CD4-positive, alpha-beta T cell treated with Interleukin-10 for 1 hour (primary cell): ENCODE measurements at regions not wholly inside any gene's neighbourhood (a gene's known extent, or its start where the extent isn't known, plus 50 kb on each side); places are given as distances from the start of the nearest gene placed in this dataset.

Experiments used
- DNase-seq: peaks from one replicate; pipeline ENCODE4 v3.0.0-alpha.2; 2020

DNA sequence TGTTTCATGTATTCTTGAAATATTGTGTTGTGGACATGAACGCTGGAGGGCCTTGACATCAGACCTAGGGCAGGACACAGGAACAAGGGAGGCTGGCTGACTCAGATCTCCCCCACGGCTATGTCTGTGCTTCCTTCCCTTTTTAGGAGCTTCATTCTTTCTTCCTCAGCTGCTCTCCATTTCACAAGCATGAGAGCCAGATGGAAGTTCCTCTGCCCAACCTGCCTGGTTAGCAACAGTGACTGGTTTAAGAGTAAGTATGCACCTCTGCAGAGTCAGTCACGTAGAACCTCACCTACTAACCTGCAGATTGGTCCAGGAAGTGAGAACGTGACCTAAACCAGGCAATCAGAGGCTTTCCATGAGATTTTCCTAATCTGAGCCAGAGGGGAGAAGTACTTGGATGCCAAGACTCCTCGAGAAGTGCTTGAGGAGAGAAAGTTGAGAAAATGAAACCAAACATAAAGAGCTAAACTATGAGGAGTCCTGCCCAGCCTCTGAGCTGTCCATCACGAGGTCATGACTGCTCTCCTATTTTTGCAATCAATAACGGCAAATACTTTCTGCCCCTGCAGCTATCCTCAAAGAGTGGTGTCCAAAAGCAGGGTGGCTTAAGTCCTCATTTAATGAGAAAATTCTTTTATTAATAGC is 465.2 kb upstream of the CITED2 start:
- DNase-seq, result peak; percentile 6

DNA sequence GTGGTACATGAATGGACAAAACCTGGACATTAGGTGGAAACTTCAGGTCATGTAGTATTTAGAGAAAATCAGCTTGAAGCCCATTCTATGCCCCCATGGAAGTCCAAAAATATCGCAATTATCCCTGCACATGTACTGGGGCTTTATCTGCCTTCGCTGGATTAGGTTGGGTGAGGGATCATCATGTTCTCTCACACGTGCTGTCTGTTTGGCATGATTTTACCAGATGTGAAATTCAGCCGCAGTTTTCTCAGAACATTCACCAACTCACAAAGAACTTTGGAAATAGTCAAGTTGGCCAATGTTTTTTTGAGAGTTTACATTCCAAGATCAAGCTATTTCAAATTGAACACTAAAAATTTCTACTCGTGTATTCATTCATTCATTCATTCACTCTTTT is 459.8 kb upstream of the CITED2 start:
- no peak for DNase-seq

DNA sequence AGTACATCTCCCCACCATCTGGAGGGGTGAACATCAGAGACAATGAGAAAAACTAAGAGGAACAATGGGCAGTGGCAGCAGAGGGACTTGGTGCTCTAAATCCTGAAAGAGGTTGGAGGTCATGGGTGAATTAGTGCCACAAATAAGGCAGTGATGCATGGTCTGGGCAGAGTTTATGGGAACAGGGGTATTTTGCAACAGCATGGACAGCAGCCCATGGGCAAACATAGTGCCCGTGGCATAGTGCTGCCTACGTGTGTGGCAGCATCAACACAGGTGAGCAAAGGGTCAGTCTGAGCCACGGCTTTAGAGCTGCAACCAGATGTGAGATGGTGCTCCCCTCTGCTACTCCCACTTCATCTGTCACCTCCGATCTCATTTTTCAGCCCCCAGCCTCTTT is 459.1 kb upstream of the CITED2 start:
- no peak for DNase-seq

DNA sequence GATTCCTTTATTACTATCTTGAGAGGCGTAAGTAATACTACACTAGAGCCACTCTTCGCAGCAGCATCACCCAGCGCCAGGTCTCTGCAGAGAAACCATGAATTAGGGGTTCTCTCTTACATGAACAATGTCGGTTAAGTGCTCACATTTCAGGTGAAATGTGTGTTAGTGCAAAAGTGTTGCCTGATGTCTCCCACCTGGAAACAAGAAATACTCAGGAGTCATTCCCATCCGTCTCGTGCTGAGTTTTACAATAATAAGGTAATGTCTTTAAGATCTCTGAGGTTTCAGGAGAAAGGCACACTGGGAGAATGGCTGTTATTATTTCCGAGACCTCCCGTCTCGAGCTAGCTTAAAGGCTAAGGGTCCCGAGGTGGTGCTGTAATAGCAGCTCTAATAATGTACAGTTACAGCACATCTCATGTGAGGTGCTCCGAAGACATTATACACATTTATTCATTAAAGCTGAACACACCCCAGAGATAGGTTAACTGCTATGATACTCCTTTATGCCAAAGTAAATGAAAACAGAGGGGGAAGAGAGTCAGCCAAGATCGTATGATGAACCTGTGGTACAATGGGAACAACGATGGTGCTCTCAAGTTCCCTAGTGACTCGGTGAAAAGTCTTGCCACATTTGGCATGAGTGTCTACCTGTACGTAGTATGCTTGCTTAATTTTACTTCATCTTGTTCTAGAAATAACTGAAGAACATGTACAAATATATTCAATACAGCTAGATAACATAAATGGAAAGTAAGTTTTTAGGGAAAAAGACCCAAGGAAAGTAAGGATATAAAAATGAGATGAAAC is 458.3 kb upstream of the CITED2 start:
- no peak for DNase-seq

DNA sequence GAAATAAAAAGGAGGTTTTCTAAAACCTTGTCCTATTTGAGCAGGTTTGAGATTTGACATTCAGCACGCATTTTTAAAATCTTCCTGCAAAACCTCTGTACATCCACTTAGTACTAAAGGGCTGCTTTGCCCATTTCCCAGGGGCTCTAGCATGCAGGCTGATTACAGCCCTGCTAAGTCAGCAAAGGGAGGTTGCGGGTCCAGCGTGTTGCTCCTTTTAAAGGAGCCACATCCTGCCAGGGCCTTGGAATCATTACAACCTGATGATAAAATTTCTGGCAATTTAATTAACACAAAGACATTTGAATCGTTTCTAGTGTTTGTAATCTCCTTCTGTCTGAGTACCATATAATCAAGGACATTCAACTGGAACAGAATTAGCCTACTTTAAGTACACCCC is 455.1 kb upstream of the CITED2 start:
- DNase-seq, result no peak

DNA sequence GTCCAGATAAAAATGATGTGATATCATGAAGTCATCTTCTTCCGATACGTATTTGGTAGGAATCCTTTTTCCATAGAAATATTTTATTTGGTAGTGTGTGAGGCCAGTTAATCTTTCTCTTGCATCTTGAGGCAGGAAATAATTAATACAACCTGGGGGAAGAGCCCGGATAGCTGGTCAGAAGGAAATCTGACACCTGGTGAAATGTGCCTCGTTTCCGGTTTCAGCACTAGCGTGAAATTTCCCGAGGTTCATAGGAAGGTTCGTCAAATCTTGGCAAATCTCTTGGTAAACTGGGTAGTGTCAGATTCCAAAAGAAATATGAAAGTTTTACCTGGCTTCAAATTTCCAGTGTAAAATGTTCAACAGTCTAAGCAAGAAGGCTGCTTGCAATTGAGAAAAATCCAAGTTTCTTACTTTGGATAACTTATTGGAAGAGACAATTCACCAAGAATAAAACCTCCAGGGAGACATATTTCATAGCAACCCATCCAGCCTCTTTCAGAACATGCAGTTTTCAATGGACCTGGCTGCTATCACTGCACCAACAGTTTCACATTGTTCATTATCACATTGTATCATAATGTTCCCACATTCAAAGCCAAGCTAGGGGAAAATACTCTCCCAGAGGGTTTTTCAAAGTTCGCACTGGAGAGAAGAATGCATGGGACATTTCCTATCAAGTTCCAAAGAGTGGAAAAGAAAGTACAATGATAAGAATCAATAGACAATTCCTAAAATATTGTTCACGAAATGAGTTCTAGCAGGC is 454.5 kb upstream of the CITED2 start:
- no peak for DNase-seq

- no peak for DNase-seq
Measured at GRCh38 chr6:139825935-139826374, 451.5 kb upstream of the CITED2 start.

DNA sequence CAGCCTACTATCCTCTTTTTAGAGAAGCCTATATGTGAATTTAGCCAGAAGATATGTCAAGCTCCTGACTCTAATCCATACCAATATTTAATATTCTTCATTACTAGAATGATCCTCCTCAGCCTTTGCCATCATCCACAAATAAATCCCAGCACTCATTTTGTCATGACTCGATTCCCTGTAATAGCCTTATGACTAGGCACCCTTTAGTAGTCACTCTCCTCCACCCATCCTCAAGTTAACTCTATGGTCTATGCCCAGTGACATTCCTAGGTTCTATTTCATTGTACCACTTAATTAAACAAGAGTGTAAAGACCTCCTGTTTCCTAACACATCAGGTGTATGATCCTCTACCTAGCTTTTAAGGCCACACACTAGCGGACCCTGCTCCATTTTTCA is 450.4 kb upstream of the CITED2 start:
- no peak for DNase-seq

DNA sequence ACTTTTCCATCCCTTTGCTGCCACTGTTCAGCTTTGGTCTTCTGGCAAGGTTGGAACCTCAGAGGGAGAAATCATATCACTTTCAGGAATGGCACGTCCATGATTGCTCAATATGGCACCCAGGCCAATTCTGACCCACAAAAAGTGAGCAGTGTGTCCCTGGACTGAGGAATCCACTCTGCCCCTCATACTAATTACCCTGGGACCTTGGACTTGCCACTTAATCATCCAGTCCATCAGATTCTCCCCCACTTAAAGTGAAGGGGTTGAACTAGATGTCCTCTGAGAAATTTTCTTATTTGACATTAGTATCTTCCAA is 449.3 kb upstream of the CITED2 start:
- no peak for DNase-seq

- DNase-seq, result no peak
Measured at GRCh38 chr6:139823099-139823807, 448.8 kb upstream of the CITED2 start.

GRCh38 chr6:139821676-139822223 is 447.3 kb upstream of the CITED2 start:
- no peak for DNase-seq

- DNase-seq, result no peak
Measured at GRCh38 chr6:139820210-139820609, 445.8 kb upstream of the CITED2 start.

- no peak for DNase-seq
Measured at GRCh38 chr6:139819776-139820175, 445.3 kb upstream of the CITED2 start.

DNA sequence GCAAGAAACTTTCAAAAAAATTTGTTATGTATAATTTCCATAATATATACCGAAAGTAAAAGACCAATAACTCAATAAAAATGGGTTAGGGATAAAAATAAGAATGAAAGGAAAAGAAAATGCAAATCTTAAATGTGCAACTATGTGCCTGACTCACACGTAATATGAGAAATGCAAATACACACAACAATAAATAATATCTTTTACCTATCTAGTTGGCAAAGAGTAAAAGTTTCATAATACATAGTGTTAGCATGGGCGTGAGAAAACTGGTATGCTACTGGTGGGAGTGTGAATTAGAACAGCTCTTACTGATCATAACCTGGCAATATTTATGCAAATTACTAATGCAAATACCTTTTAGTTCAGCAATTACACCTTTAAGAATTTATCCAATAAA is 438.5 kb upstream of the CITED2 start:
- DNase-seq, result no peak

DNA sequence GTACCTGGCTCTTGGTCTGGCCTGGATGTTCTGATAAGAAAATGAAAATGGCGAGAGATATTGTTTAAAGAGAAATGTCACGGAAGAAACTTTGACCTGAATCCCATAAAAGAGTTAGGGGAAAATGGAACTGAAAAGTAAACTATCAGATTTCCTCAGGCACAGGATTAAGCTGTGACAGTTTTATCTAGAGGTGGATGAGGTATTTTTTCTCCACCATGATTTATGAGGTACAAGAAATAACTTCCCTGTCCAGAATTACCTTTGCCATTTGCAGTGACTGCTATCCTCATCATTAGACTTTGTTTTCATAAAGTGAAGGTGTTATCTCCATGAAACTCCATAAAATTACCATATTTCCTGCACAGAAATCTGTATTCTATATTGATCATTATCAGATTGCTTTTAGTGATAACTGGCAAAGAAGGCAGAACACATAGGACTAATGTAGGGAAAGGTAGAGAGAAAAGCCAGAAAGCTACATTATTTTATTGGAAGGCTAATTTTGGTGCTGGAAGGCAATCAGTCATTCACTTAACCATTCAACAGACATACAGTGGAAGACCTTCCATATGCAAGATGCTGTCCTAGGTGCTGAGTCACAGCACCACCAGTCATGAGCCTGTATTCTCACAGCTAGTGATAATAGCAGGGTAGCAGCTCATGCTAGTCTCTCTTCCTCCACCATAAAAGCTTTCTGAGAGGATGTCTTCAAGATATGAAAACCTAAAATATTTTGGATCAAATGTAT is 427.3 kb upstream of the CITED2 start:
- DNase-seq, result no peak

DNA sequence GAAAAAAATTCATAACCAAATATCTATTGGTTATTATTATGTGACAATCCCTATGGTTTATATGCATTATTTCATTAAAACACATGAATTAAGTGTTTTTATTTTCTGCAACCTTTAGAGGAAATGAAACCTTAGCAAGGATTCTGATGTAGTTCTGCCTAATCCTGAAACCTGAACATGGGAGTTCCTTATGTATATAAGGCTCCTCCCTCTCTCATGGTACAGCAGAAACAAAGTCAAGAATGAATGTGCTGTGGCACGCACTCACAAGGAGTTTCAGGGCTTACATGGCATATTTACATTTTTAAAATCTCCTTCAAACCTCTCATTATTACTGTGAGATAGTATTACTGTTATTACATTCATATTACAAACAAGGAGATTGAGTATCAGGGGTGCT is 426.4 kb upstream of the CITED2 start:
- no peak for DNase-seq

GRCh38 chr6:139790527-139790926 is 416.1 kb upstream of the CITED2 start:
- no peak for DNase-seq

- DNase-seq, result no peak
Measured at GRCh38 chr6:139784222-139784769, 409.8 kb upstream of the CITED2 start.

DNA sequence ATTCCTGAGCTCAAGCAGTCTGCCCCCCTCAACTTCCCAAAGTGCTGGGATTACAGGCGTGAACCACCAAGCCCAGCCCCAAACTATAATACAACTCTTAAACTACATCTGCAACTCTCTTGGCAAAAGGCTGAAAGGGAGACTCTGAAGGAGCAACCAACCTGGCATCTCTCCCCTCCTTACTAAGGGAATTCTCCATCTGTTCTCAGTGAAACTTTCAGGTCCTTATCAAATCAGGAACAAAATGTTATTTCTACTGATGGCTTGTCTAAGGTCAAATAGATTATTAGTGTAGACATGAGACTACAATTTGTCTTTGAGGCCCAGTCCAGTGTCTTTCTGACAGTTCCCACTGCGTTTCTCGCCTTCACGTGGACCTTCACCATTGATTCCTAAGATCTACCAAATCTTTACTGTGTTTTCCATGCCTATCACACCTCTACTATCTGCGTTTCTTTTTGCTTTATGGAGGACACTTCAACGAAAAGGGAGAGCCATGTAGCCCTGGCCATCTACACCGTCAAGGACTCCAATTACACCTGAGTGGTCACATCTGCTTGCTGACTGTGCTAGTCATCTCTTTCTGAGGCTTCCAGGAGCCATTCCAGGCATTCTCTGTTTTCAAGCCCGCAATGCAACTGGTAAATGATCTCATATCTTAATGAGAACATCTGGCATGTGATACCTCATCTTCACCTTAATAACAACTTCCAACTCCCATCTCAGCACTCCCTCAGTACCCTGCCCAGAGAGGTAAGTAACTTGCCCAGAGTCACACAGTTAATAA is 405.7 kb upstream of the CITED2 start:
- DNase-seq, result no peak

DNA sequence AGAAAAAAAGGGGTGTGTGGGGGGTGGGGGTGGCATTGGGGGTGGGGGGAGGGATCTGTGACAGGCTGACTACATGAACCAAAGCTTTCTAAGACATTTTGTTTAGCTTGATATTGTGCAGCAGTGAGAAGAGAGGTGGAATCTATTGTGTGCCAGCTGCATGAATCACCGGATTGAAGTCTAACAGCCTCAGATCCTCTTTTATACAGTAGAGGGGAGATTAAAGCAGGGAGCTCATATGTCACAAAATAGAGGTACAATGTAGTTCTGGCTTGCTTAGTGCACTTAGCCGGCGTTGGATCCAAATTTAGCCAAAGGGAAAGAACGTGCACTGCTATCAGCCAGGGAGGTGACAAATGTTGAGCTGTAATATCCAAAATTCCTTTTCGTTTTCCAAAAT is 404.2 kb upstream of the CITED2 start:
- no peak for DNase-seq

DNA sequence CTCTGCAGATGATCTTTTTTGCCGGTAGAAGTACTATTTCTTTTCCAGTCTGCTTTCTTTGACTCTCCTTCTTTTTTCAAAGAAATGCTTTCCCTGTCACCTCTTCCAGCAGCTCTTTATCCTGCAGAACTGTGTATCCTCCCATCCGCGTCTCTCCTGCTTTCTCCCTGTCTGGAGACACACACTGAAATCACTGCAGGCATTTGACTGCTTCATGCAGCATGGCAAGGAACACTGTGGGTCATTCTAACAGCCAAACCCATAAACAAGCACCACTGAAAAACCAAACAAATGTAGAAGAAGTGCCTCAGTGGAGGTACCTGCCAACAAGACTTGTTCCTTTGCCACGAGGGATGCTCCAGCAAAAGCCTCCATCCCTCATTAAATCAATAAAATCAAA is 403.7 kb upstream of the CITED2 start:
- DNase-seq, result no peak
